ENCODE measurements at regions not wholly inside any gene's neighbourhood (a gene's known extent, or its start where the extent isn't known, plus 50 kb on each side); places are given as distances from the start of the nearest gene placed in this dataset.

DNA sequence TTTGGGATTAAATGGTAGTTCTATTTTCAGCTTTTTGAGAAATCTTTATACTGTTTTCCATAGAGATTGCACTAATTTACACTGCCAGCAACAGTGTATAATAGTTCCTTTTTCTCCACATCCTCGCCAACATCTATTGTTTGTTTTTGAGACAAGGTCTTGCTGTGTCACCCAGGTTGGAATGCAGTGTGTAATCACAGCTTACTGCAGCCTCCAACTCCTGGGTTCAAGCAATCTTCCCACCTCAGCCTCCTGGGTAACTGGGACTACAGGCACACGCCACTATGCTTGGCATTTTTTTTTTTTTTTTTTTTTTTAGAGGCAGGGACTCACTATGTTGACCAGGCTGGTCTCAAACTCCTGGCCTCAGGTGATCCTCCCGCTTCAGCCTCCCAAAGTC lies 164.5 kb upstream of the CXADR start:
- TF ChIP-seq CTCF (IDR thresholded peaks at IDR 0.05) (no peak), POLR2A (IDR thresholded peaks at IDR 0.05) (no peak)
